GM19372 (cell line): ENCODE measurements at regions not wholly inside any gene's neighbourhood (a gene's known extent, or its start where the extent isn't known, plus 50 kb on each side); places are given as distances from the start of the nearest gene placed in this dataset.

Experiments
- ATAC-seq: cut with Tn5 transposase; IDR thresholded peaks from one replicate; pipeline ENCODE4 v1.9.1; 2021; ENCODE audit warnings: mild to moderate bottlenecking, low read depth, moderate library complexity; ENCODE audit not compliant: unreplicated experiment

DNA sequence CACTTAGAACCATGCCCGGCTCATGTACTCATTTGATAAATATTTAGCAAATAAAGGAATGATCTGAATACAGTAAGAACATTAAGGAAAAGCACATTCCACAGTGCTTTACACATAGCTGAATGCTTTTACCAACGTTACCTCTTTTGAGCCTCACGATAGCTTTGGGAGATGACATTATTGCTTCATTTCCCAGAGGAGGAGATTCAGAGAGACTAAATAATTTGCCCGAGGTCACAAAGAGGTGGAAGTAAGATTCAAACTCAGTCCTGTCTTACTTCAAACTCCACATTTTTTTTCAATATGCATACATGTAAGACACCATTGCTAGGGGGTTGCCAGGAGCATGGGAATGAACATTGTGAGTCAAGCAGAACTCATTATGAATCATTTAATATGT is 538.5 kb downstream of the BCOR start:
- ATAC-seq, result no peak

DNA sequence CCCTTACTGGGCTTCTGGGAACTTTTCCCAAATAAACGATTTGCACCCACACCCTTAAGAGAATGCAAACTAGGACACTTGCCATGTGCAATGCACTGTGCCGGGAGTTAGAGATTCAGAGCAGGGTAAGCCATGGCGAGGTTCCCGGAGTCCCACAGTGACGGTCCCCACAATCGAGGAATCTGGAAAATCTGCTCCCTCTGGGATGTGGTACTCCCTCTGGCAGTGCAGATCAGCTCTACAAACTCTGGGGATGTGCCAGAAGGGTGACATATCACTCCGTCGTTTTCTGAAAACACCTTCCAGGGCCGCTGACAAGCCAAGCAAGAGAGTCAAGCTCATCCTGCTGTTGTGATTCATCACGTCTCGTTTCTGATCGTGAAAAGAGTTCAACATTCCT is 537.5 kb downstream of the BCOR start:
- ATAC-seq, result no peak

DNA sequence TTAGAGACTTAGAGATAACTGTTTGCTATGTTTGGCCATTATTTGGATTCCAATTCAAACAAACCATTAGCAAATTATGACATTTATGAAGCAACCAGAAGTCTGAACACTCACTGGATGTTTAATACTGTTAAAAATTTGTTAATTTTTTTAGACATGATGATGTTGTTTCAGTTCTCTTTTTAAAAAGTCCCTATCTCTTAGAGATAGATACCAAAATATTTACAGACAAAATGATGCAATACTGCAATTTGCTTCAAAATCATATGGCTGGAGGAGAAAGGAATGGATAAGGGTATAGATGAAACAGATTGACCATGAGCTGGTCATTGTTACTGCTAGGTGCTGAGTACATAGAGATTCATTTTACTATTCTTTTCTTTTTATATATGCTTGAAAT is 534.6 kb downstream of the BCOR start:
- ATAC-seq, result no peak

DNA sequence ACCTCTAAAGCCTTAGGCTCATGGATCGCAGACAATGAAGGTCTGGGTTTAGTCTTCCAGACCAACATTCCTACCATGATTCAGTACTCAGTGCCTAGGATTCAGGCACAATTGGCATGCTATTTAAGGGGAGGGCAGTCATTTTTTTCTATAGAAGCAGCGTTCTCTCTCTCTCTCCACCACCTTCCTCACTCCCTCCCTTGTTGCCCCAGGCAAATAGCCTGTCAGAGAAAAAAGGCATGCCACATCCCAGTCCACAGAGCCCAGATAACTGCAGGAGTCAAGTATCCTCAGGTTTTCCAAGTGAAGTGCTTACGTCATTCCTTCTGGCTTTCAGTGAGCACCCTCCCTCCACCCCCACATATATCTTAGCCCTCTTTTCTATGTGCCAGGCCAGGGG is 533.0 kb downstream of the BCOR start:
- no peak for ATAC-seq

DNA sequence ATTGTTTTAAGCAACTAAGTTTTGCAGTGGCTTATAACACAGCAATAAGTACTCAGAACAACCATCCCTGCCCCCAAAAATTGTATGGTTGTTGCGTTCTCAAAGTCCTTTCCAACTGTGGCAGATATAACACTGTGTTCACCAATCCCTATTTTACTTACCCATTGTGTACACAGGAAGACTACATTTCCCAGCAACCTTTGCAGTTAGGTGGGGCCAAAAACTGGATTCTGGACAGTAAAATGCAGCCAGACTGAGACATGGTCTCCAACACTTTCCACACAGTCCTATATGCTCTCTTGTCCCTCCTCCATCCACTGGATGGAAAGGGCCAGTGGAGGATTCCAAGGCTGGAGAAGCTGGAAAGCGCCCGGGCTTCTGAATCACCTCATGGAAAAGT is 523.6 kb downstream of the BCOR start:
- no peak for ATAC-seq

DNA sequence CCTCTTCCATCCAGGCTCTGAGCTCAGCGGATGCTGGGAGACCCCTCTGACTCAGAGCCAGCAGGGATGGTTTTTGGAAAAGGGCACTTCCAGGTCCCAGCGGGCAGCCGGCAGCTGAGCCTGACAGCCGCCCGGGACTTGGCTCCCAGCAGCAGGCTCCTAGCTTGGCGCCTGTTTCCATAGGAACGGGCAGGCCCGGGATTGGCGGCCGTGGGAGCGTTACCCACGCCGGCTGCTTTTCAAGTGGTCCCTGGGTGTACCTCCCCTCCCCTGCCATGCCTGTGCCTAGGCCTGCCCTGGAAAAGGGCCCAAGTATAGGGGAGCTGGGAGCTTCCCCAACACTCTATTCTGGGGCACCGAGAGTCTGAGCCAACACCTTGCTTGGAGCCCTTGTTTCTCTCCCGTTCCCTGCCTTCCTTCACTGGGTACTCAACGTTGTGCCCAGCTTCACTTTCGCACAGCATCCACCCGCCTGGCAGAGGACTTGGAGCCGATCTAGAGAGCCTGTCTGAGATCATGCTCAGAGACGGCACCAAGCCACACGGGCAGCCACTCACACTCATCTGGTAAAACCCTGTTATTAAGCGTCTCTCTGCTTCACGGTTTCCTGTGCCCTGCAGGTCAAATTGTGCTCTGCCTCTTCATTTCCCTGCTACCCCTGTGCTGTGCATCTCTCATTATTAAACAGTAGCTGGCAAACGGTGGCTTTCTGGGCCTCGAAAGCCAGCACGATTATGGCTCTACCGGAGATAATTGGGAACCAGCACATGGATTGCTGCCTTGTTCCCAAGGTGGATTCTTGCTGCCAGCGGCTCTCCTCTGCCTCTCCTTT is 521.5 kb downstream of the BCOR start:
- no peak for ATAC-seq

DNA sequence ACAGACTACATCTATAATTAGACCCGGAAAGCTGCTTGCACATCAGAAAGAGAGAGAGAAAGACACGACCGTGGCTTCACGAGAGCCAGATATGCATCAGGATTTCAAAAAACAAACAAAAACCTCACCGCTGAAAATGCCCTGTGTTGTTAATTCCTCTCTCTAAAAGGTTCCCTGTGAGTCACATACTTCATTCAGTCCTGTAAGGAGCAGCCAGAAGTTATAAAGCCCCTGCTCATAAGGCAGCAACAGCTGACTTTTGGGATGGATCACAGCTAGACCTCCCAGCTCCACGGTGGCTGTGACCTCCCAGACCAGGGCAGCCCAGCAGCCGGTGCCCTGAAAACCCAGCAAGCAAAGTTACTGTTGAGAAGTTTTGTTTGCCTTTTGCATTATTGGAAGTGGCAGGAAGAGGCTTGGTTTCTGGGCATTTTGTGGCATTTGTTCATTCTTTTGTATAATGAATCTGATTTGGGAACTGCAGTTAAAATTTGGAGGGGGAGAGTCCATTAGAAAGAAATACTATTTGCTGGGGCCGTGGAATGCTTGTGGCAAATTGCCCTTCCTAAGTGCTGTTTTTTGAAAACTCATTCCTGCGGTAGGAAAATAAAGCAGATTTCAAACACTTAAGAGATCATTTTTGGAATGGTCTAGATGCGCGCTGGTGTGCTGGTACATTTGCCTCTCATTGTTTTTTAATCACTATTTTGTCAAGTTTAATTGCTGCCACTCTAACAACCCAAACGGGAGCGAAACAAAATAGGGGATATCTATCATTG is 520.4 kb downstream of the BCOR start:
- ATAC-seq, result no peak

DNA sequence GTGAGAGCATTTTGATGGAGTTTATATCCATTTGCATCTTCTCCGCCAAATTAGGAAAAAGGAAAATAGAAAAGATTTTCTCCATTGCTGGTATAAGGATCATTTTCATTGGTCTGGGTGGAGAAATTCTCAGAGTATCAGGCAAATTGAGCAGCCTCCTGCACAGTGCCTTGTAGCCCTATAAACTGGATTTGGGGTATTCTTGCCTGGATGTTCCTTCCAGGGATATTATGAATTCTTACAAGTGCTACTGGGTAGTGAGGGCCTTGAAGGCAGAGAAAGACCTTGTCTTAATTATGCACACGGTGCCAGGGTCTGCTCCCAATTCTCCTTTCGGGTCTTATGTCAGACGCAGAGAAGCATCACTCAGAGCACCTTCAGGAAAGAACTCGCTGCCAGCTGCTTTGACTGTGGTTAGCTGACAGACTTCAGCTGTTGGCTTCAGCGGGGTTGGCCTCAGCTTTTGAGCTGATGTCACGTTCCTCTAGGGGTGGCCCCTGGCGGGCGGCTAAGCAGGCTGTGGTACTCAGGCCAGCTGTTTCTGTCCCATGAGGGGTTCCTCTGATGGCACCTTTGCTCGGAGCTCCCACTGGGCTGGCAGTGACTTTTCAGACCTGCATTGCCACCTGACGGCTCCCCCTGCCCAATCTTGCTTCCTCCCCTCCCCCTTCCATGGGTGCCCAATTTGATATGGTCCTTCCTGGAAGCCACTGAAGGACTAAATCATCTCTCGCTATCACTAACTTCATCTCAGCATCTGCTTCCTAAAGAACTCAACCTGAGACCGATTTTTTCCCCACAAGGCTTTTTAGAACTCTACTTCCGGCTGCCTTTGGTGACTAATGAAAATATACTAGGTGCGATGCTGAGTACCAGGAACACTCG is 519.5 kb downstream of the BCOR start:
- ATAC-seq, result peak; percentile 95

DNA sequence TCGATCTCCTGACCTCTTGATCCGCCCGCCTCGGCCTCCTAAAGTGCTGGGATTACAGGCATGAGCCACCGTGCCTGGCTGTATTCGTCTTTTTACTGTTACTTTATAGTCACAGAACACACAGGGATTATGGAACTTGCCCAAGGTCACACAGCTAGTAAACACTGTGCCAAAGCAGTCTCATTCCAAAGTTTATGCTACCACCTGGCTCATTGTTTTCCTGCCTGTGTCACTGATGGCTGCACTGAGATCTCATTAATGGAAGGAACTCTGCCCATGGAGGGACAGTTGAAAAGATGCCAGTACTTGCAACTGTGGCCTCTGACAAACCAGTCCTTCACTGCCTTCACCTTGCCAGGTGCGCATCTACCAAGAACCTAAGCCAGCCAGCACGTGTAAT is 517.7 kb downstream of the BCOR start:
- ATAC-seq, result no peak

DNA sequence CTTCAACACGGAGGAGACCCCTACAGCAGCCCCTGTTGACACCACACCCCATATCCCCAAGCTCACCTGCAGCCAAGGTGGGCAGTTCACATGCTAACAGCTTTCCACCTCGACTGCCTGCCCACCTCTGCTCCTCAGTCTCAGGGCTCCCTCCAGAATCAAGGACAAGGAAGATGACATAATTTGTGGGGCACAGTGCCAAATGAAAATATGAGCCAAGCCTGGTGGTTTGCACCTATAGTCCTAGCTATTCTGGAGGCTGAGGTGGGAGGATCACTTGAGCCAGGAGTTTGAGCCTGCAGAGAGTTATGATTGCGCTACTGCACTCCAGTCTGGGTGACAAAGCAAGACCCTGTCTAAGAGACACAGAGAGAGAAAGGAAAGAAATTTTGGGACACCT is 516.3 kb downstream of the BCOR start:
- no peak for ATAC-seq

DNA sequence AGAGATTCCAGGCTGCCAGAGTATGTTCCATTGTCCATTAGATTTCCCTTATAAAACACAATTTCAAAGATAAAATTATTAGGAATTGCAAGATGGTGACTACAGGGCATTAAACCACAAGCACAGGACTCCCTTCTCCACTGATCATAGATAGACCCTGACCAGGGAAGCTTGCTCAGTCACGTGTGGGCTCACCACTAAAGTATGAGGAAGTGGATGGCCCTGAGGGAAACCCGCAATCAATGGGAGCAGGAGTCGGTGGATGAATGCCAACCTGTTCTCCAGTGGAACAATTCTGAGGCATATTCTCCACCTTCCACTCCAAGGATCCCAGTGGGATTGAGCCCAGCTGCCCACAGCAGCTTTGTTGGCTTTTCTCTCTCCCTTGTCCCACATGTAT is 515.7 kb downstream of the BCOR start:
- no peak for ATAC-seq

DNA sequence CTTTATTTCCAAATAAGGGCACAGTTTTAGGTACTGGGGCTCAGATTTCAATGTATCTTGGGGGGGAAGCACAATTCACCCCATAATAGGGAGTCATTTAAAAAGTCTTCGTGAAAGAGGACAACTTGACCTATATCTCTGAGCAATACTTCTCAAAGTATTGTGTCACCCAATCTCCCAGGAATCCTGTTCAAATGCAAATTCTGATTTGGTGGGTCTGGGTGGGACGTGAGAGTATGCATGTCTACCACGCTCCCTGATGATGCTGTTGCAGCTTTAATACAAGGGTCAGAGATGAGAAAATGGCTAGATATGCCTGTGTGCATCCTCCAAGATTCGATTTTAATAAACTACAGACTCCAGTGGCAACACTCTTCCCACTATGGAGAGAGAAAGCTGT is 514.8 kb downstream of the BCOR start:
- no peak for ATAC-seq

DNA sequence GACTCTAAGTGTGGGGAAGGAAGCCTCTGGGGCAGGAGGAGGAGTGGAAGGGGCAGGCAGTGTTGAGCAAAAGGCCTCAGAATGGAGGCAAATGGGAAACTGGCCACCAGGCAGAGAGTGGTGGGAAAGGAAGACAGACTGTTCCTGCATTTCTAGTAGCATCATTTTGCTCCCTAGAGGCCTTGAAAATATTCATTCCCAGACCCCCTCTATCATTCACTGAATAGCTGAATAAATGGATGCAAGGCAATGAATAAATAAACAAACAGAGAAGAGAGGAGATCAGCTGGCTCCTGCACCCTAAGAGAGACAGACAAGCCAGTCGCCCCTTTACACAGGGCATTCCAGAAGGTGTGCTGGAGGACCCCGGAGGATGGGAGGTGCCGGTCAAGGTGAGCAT is 511.9 kb downstream of the BCOR start:
- ATAC-seq, result no peak

DNA sequence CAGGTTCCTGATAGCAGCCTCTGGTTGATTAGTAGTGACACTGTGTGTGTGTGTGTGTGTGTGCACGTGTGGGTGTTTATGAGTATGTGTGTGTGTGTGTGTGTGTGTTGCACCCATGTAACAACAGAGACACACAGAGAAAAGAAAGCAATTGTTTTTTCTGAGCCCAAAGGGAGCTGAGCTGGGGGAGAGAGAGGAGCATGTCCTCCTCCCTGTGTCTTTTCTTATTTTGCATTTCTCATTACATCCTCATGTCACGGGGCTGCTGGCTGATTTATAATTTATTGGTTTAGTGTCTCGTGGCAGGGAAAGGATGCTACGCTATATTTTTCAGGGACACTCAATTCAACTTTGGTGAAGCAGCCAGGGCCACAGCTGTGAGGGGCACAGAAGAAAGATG is 511.4 kb downstream of the BCOR start:
- no peak for ATAC-seq

DNA sequence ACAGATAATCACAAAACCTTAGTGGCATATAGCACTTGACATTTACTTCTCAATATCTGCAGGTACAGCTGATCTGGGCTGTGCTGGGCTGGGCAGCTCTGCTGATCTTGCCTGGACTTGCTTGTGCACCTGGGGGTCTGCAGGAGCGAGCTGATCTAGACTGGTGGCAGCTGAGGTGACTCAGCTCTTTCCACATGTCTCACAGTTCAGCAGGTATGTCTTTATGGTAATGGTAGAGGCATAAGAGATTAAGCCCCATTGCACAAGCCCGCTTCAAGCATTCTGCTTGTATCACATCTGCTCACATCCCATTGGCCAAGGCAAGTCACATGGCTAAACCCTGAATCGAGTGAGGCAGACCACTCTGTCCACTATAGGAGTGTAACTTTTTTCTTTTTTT is 506.7 kb downstream of the BCOR start:
- ATAC-seq, result no peak

DNA sequence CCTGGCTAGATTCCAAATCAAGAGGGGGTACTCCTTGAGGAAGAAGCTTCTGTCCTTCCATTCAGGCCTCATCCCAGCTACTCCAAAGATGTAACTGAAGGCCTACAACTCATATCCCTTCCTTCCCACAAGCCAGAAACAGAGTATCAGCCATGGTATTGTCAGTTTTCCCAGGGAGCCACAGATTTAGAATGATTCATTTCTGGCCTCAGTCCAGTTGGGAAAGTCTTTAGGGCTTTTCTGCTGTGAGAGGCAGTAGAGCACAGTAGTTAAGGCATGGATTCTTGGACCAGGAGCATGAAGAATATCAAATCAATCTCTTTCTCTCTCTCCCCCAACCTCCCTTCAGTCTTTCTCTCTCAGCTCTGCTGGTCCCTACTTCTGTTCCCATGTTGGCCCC is 505.0 kb downstream of the BCOR start:
- ATAC-seq, result no peak

DNA sequence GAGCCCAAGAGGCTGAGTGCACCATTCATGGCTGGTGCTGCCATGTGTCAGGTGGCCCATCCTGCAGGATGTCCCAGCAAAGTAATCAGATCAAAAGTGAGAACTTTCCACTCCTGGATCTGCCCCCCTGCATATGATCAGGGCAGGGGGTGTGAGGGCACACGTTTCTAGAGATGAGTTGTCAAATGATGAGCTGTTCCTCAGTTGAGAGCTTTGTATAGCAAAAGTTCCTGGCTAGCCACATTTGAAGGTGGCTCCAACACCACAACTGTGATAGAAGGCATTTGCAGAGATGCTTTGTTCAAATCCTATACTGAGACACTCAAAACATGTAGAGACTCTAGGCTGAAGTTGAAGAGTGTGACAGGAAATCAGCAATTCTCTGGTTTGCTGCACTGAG is 501.8 kb downstream of the BCOR start:
- no peak for ATAC-seq

DNA sequence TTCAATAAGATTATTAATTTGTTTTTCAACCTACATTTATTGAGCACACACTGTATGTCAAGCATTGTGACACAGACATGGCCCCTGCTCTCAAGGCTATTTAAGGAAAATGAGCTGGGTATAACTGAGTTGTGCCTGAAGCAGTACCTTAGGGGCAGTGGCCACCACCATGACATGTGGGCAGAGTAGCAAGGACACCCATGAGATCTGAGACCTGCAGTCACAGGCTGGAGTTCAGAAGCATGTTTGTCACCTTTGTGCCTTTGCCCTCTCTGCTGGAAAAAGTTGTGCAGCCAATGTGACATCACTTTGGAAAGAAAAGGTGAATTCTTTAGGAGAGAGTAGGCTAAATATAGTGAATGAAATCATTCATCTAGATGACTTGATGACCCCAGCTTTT is 501.3 kb downstream of the BCOR start:
- ATAC-seq, result no peak

DNA sequence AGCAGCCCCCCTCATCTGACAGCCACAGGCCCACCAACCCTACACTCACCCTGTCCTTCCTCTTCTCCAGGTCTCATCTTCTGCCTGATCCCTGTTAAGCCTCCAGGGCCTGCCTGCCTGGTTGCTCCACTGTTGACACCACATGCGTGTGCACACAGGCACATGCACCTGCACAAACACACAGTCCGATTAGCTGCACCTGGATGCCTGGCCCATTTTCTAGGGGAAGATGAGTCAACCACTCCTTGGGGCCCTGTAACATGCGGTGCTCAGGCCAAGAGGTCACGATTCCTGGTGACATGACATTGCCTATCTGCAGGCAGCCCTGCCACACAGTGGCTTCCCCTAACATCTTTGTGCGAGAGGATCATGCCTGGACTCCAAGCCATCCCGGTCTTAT is 498.4 kb downstream of the BCOR start:
- no peak for ATAC-seq

DNA sequence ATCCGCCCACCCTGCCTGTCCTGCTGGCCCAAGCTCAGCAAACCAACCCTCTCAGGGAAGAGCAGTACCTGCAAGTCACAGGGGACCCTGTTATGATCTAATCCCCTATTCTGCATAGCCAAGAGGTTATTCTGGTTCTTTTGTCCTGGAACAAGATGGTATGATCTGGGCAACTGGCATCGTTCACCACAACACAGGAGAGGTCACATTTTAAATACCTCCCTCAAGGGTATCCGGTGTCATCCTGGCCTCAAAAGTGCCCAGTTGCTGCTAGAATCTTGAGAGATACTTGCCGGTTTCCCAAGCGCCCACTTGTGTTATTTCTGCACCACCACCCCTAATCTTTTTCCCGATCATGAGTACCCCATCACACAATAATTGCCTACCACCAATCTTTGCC is 497.5 kb downstream of the BCOR start:
- ATAC-seq, result no peak
